Smooth muscle cell (in vitro differentiated cells): ENCODE measurements at regions not wholly inside any gene's neighbourhood (a gene's known extent, or its start where the extent isn't known, plus 50 kb on each side); places are given as distances from the start of the nearest gene placed in this dataset.

Source experiments
- DNase-seq: peaks from one replicate; lab custom pipeline; 2025; ENCODE audit not compliant: unreplicated experiment; lab: John Stamatoyannopoulos, UW
- H2AFZ ChIP-seq: fragments of 200-600 bp; sonication (generic); 2 replicates; pipeline ENCODE4 v1.6.0; 2016; ENCODE audit warnings: antibody characterized with exemption, low read depth, mild to moderate bottlenecking
- H3F3A ChIP-seq: fragments of 200-600 bp; sonication (generic); 2 replicates; pipeline ENCODE4 v1.6.0; 2017; ENCODE audit warnings: antibody characterized with exemption, low read depth
- H3K27ac ChIP-seq: fragments of 200-600 bp; sonication (generic); 2 replicates; pipeline ENCODE4 v1.5.1; 2016; ENCODE audit warnings: low read depth, mild to moderate bottlenecking
- H3K27me3 ChIP-seq: fragments of 200-600 bp; sonication (generic); 2 replicates; pipeline ENCODE4 v1.6.1; 2016; ENCODE audit warnings: low read depth, mild to moderate bottlenecking
- H3K36me3 ChIP-seq: fragments of 200-600 bp; sonication (generic); 2 replicates; pipeline ENCODE4 v1.5.1; 2016; ENCODE audit warnings: low read depth
- H3K4me1 ChIP-seq: fragments of 200-600 bp; sonication (generic); 2 replicates; pipeline ENCODE4 v1.5.1; 2016; ENCODE audit warnings: low read depth
- H3K4me2 ChIP-seq: fragments of 200-600 bp; sonication (generic); 2 replicates; pipeline ENCODE4 v1.6.0; 2016; ENCODE audit warnings: mild to moderate bottlenecking
- H3K4me3 ChIP-seq: fragments of 200-600 bp; sonication (generic); 2 replicates; pipeline ENCODE4 v1.5.1; 2016; ENCODE audit warnings: mild to moderate bottlenecking
- H3K79me2 ChIP-seq: fragments of 200-600 bp; sonication (generic); 2 replicates; pipeline ENCODE4 v1.6.0; 2016; ENCODE audit warnings: low read depth, mild to moderate bottlenecking
- H3K9ac ChIP-seq: fragments of 200-600 bp; sonication (generic); 2 replicates; pipeline ENCODE4 v1.6.0; 2016; ENCODE audit warnings: low read depth
- H3K9me3 ChIP-seq: fragments of 200-600 bp; sonication (generic); replicated peaks from 2 replicates; pipeline ENCODE4 v1.5.1; 2016; ENCODE audit warnings: low read depth
- H4K20me1 ChIP-seq: fragments of 200-600 bp; sonication (generic); 2 replicates; pipeline ENCODE4 v1.6.0; 2016; ENCODE audit warnings: low read depth
- WGBS: methylation state at CpG from one replicate; pipeline ENCODE4 v1.1.7; 2016; ENCODE audit warnings: low lambda C conversion rate; 5-methylcytosine and 5-hydroxymethylcytosine counted together
- TF ChIP-seq, protein P1 (sequence below): fragments of 200-600 bp; sonication (generic); IDR thresholded peaks from 2 replicates; pipeline ENCODE4 v1.5.1; 2017; ENCODE audit warnings: borderline replicate concordance, mild to moderate bottlenecking, antibody characterized with exemption; ENCODE audit not compliant: insufficient read depth, poor library complexity, severe bottlenecking

DNA sequence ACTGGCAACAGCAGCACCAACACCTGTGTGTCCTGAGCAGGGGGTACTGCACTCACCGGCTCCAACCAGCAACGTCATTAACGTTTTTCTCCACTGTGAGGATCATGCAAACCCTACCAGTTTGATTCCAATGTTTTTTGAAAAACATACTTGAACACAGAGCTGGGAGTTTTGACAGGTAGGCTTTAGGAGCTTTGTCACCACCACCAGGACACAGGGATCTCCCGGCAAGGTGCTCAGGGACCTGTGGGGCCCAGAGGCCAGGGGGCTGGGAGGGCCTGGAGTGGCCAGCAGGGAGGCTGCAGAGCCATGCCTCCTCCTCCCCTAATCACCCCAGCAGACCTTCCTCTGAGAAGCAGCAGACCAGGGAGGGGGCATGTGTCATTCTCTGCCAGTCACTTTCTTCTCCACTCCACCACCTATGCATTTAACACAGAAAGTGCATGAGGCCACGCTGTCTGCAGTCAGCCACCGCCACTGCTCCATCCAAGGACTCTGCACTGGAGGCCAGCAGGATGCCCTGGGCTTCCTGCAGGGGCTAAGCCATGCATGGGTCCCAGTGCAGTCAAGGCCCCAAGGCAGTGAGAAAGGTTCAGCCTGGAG lies 768.2 kb downstream of the KCNJ18 start:
- H3K27me3 ChIP-seq: no peaks in the 10 kb centered on the region
- H4K20me1 ChIP-seq: no peaks in the 10 kb centered on the region
- H3F3A ChIP-seq: no peaks in the 10 kb centered on the region
- no peak overlapping the region for H3K4me3 ChIP-seq
- no peak overlapping the region for H3K4me2 ChIP-seq
- H3K36me3 ChIP-seq: no peaks in the 10 kb centered on the region
- 54% methylated on average over 6 of the region's 6 CpGs for WGBS
- no peak for DNase-seq
- H3K4me1 ChIP-seq: no peaks in the 10 kb centered on the region
- no peak overlapping the region for H3K27ac ChIP-seq
- H3K79me2 ChIP-seq: no peaks in the 10 kb centered on the region
- no peak overlapping the region for H3K9ac ChIP-seq
- H2AFZ ChIP-seq: no peak overlapping the region
- no peaks in the 10 kb centered on the region for H3K9me3 ChIP-seq
- TF ChIP-seq, protein P1, sequence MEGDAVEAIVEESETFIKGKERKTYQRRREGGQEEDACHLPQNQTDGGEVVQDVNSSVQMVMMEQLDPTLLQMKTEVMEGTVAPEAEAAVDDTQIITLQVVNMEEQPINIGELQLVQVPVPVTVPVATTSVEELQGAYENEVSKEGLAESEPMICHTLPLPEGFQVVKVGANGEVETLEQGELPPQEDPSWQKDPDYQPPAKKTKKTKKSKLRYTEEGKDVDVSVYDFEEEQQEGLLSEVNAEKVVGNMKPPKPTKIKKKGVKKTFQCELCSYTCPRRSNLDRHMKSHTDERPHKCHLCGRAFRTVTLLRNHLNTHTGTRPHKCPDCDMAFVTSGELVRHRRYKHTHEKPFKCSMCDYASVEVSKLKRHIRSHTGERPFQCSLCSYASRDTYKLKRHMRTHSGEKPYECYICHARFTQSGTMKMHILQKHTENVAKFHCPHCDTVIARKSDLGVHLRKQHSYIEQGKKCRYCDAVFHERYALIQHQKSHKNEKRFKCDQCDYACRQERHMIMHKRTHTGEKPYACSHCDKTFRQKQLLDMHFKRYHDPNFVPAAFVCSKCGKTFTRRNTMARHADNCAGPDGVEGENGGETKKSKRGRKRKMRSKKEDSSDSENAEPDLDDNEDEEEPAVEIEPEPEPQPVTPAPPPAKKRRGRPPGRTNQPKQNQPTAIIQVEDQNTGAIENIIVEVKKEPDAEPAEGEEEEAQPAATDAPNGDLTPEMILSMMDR: no peak

DNA sequence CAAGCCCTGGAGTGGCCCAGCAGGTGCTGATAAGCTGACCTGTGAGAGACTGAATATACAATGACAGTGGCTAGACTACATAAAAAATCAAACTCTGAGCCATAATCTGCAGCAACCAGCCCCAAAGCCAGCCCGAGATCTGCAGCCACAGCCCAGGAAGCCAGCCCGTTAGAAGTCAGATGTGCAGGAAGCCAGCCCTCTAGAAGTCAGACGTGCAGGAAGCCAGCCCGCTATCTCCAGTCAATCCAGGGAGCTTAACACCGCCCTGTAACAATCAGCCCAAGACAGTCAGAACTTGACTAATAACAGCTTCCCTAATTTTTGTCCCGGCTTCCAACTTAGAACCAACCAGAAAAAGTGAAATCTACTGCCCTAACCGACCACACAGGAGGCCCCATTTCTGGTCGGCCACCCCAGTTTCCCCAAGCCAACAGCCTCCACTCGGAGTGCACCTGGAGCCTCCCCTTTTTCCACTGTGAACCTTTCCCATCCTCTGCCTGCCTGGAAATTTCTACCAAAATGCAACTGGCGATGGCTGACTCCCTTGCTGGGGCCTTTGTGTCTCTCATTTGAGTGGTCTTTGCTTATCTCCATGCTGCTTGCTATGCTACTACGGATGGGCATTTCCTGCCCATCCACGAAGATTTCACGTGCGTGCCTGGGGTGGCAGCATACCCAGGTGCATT lies 769.3 kb downstream of the KCNJ18 start:
- H3K79me2 ChIP-seq: no peaks in the 10 kb centered on the region
- WGBS: 80% methylated on average over 14 of the region's 14 CpGs
- no peaks in the 10 kb centered on the region for H3K36me3 ChIP-seq
- DNase-seq: no peak
- no peaks in the 10 kb centered on the region for H3F3A ChIP-seq
- H3K9me3 ChIP-seq: no peaks in the 10 kb centered on the region
- no peak overlapping the region for H3K4me2 ChIP-seq
- no peaks in the 10 kb centered on the region for H4K20me1 ChIP-seq
- no peak overlapping the region for H3K9ac ChIP-seq
- H3K27me3 ChIP-seq: no peaks in the 10 kb centered on the region
- no peak overlapping the region for H3K27ac ChIP-seq
- H3K4me1 ChIP-seq: no peaks in the 10 kb centered on the region
- TF ChIP-seq, protein P1: no peak
- H3K4me3 ChIP-seq: no peak overlapping the region
- H2AFZ ChIP-seq: no peak overlapping the region

DNA sequence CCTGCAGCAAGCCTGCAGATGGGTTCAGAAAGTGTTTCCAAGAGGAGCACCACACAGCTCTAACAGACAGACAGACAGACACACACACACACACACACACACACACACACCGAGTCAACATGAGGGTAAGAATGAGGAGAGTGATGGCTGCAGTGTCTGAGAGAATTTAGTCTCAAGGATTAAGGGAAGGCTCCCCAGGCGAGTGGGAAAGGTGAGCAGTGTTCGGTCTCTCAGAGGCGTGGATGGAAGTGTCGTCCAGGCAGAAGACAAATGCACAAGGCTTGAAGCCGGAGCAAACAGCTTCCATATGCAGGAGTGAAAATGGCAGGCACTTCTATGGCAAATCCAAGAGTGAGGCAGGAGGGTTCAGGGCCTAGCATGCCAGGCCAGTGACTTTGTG lies 770.1 kb downstream of the KCNJ18 start:
- Histone ChIP-seq H3F3A (no peaks in the 10 kb centered on the region), H3K27ac (no peak overlapping the region), H3K27me3 (no peaks in the 10 kb centered on the region), H3K9me3 (no peaks in the 10 kb centered on the region), H3K9ac (no peak overlapping the region), H3K36me3 (no peaks in the 10 kb centered on the region), H3K79me2 (no peaks in the 10 kb centered on the region), H3K4me3 (no peak overlapping the region), H4K20me1 (no peaks in the 10 kb centered on the region), H3K4me2 (no peak overlapping the region), H3K4me1 (no peaks in the 10 kb centered on the region), H2AFZ (no peak overlapping the region)
- 65% methylated on average over 6 of the region's 6 CpGs for WGBS
- DNase-seq: no peak
- TF ChIP-seq, protein P1: no peak
